GM04504 (cell line): ENCODE measurements at regions not wholly inside any gene's neighbourhood (a gene's known extent, or its start where the extent isn't known, plus 50 kb on each side); places are given as distances from the start of the nearest gene placed in this dataset.

Source experiments
- DNase-seq: peaks from one replicate; pipeline ENCODE4 v3.0.0-alpha.2; 2012; ENCODE audit warnings: low read depth

GRCh38 chr13:92938486-92939020 is 288.1 kb upstream of the GPC6 start:
- no peak for DNase-seq

DNA sequence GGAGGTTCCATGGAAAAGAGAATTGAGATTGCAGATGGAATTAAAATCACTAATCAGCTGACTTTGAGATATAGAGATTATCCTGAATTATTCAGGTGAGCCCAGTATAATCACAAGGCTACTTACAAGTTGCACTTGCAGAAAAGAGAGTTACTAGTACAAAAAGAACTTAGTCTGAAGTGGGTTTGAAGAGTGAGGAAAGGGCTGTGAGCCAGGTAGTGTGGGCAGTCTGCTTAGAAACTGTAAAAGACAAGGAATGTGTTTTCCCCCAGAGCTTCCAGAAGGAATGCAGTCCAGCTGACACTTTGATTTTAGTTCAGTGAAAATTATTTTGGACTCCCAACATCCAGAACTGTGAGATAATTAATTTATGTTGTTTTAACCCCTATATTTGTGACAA is 285.4 kb upstream of the GPC6 start:
- DNase-seq, result no peak

DNA sequence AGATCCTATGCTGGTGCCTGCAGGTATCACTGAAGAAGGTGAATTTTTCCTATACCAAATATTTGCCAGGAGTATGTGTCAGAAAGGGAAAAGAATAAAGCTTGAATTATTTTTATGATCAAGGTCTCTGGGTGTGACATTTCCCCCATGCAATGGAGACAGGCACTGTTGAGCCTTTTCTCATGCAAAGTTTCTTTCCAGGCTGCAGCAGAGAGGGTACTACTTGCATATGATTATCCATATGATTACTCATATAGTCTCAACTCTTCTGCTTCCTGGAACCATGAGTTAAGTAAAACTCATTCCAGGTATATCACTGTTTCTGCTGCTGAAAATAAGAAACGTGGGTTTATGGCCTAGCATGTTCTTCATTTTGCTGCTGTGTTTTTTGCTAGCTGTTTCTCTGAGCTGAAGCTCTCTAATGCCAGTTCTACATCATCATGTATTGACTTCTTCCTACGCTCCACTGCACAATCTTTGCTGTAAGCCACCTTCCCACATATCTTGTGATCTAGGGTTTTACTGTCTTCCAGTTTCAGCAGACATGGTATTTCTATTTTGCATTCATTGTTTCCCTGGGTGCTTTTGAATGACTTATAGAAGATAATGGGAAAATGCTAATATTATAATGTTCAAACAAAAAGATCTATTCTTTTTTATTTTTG is 278.7 kb upstream of the GPC6 start:
- no peak for DNase-seq

DNA sequence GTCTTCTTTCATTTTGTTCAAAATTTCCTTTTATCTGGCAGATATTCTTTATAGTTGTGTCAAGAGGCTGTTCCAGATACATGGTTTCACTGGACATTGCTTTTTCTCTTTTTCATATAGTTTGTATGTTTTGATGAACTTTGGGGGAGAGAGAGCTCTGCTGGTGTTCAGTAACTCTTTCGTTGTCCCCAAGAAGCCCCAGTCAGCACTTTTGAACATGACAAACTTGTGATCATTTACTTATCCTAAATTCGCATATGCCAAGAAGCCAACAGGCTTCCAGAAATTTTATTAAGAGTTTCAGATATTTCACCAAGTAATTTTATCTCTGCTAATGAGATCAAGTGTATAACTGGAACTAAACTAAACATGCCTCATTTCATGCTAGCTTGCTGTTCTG is 275.8 kb upstream of the GPC6 start:
- DNase-seq, result no peak

DNA sequence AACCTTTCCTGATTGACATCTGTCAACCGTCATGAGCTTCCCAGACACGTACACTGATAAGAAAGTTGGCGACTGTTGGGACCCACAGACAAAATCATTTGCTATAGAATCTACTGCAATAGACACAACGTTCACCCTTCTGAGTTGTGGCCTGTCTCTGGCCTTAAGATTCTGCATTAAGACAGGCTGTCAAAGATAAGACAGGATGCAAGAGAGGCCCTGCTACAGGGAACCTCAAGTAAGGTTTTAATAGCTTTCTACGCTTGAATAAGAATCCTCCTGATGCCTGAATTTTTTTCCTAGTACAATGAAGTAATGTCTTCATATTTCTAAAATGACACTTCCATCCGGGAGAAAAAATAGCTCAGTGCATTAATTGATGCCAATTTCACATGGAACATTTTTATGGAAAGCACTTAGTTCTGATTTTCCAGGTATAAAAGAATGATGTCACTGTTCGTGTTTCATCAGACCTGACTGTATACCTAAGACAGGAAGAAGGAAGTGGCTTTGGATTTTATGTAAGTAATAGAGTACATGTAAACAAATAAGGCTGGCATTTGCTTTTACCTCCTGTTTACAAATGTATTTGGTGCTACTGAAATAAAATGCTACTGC is 275.2 kb upstream of the GPC6 start:
- no peak for DNase-seq

- DNase-seq, result no peak
Measured at GRCh38 chr13:92952161-92952560, 274.4 kb upstream of the GPC6 start.

DNA sequence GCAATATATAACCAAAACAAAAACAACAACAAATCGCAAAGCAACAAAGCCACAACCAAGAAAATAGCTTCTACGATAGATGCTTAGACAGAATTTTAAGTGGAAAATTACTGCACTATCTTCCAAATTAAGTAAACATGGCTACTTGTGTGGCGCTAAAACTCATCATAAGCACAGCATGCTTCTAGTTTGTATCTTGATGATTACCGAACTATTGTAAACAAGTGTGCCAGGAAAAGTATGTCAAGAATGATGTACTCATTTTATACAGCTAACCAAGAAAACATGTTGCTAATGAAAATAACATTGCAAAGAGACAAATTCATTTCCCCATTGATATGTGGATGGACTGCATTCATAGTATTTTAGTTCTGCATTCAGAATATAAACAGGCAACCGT is 271.9 kb upstream of the GPC6 start:
- no peak for DNase-seq

DNA sequence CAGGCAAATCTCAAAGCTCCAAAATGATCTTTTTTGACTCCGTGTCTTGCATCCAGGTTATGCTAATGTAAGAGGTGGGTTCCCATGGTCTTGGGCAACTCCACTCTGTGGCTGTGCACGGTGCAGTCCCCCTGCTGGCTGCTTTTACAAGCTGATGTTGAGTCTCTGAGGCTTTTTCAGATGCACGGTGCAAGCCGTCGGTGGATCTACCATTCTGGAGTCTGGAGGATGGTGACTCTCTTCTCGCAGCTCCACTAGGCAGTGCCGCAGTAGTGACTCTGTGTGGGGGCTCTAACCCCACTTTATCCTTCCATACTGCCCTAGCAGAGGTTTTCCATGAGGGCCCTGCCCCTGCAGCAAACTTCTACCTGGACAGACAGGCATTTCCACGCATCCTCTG is 266.8 kb upstream of the GPC6 start:
- no peak for DNase-seq

GRCh38 chr13:92963029-92963428 is 263.6 kb upstream of the GPC6 start:
- no peak for DNase-seq

GRCh38 chr13:92966341-92966740 is 260.3 kb upstream of the GPC6 start:
- no peak for DNase-seq

GRCh38 chr13:92966900-92967299 is 259.7 kb upstream of the GPC6 start:
- no peak for DNase-seq

DNA sequence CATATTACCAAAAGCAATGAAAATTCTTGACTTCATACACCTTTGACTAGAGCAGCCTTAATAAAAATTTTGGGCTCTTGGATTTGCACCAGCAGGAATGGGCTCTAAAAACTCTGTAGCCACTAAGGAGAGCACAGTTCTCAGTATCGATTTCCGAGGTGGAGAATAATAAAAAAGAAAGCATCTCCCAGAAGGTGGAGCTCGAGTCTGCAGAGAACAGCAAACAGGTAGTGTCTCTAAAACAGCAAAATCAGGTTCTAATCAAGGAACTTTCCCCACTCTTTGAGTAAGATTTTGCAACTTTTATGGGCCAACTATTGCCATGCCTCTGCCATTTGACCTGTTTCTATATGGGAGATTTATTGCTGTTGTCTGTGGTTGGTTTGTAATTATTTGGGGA is 258.7 kb upstream of the GPC6 start:
- no peak for DNase-seq

- no peak for DNase-seq
Measured at GRCh38 chr13:92972751-92973150, 253.9 kb upstream of the GPC6 start.

GRCh38 chr13:92974905-92975429 is 251.6 kb upstream of the GPC6 start:
- no peak for DNase-seq

DNA sequence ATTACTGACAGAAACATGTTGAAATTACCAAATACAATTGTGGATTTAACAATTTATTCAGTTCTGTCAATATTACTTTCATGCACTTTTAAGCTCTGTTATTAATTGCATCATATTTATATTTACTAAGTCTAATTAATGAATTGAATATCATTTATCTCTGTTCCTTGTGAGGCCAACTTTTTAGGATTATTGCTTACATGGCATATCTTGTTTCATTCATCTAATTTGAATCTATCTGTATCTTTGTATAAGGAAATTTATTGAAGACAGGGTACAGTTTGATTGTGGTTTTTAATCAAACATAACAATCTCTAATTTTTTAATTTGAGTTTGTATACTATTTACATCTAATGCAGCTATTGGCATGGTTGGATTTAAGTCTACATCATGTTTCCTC is 249.9 kb upstream of the GPC6 start:
- no peak for DNase-seq

GRCh38 chr13:92984151-92984550 is 242.5 kb upstream of the GPC6 start:
- DNase-seq, result no peak

- DNase-seq, result no peak
Measured at GRCh38 chr13:92989301-92989700, 237.3 kb upstream of the GPC6 start.

DNA sequence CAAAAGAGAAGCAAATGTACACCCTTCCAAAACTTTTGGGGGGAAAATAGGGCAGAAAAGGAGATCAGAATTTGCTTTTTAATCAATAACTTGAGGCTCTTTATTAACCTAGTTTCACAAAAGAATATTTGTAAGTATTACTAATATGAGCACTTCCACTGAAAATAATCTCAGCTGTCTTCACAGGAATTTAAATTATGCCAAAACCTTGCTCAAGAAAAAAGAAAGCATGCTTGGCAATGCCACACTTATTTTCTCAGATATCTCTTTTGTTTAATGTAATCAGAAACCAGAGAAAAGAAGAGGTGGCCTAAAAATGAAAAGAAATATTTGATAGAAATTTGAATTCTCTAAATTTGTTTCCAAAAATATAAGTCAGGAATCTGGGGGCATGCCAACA is 234.9 kb upstream of the GPC6 start:
- DNase-seq, result no peak

- no peak for DNase-seq
Measured at GRCh38 chr13:92994056-92994455, 232.6 kb upstream of the GPC6 start.

DNA sequence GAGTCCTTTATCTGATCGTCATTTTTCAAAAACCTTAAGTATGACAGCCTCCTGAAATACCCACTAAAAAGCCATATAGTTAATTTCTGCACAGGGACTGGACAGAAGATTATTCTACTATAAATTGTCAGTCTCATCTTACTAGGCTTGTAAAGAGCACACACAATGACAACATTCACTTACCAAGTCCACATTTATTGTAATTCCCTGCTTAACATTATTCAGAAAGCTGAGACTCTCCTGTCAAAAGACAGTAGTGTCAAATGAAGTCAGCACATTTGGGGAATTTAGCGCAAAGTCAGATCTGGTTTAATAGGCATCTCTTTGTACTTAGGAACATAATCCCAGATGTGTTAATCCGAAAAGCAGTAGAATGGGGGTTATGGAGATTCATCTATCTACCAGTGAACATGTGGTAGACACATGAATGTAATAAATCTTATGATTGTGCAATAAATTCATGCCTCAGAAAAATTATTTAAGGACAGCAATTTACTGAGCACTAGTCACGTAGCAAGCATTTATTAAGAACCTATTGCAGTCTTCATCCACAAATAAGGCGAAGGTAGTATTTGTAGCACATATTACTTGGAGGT is 224.6 kb upstream of the GPC6 start:
- DNase-seq, result peak; percentile 3

- DNase-seq, result no peak
Measured at GRCh38 chr13:93003531-93003930, 223.1 kb upstream of the GPC6 start.

DNA sequence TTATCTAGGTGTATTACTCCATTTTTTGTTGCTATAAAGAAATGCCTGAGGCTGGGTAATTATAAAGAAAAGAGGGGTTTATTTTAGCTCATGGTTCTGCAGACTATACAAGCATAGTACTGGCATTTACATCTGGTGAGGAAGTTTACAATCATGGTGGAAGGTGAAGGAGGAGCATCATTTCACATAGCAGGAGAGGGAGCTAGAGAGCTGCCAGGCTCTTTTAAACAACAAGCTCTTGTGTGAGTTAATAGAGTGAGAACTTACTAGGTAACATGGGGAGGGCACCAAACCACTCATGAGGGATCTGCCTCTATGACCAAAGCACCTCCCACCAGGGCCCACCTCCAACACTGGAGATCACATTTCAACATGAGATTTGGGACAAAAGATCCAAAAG is 221.7 kb upstream of the GPC6 start:
- DNase-seq, result no peak

- DNase-seq, result no peak
Measured at GRCh38 chr13:93007928-93008327, 218.7 kb upstream of the GPC6 start.
